ENCODE measurements at regions not wholly inside any gene's neighbourhood (a gene's known extent, or its start where the extent isn't known, plus 50 kb on each side); places are given as distances from the start of the nearest gene placed in this dataset.

GRCh38 chr5:91214571-91214970, 168.5 kb downstream of the ARRDC3 start:
- TF ChIP-seq HMGXB4 (CRISPR knock-in tag; IDR thresholded peaks at IDR 0.05; ENCODE audit: borderline replicate concordance) = no peak
- no peak for TF ChIP-seq REST (IDR thresholded peaks at IDR 0.05)
- TF ChIP-seq HOXB5 (CRISPR knock-in tag; IDR thresholded peaks at IDR 0.05) = no peak
- TF ChIP-seq NPAS2 (CRISPR knock-in tag; IDR thresholded peaks at IDR 0.05; ENCODE audit: borderline replicate concordance) = no peak
- TF ChIP-seq POLR2A (IDR thresholded peaks at IDR 0.05; ENCODE audit: low read length) = no peak
- no peak for TF ChIP-seq MAFK (IDR thresholded peaks at IDR 0.05; ENCODE audit: partially characterized antibody)
- TF ChIP-seq USF2 (IDR thresholded peaks at IDR 0.05) = no peak
- TF ChIP-seq FOSB (CRISPR knock-in tag; IDR thresholded peaks at IDR 0.05) = no peak
- no peak for TF ChIP-seq SREBF2 (IDR thresholded peaks at IDR 0.05)
- TF ChIP-seq ZFP36 (IDR thresholded peaks at IDR 0.05; ENCODE audit: borderline replicate concordance, partially characterized antibody) = no peak
- no peak for TF ChIP-seq CEBPB (IDR thresholded peaks at IDR 0.05)
- TF ChIP-seq FOSL2 (IDR thresholded peaks at IDR 0.05) = no peak
- no peak for TF ChIP-seq FOSL2 (CRISPR knock-in tag; IDR thresholded peaks at IDR 0.05)
- TF ChIP-seq MAX (IDR thresholded peaks at IDR 0.05) = no peak
- TF ChIP-seq ATOH8 (CRISPR knock-in tag; IDR thresholded peaks at IDR 0.05; ENCODE audit: low read depth) = no peak
- no peak for TF ChIP-seq HOXA7 (CRISPR knock-in tag; IDR thresholded peaks at IDR 0.05)
- TF ChIP-seq GATA3 (IDR thresholded peaks at IDR 0.05; ENCODE audit: borderline replicate concordance) = no peak
- TF ChIP-seq ZC3H11A (IDR thresholded peaks at IDR 0.05) = no peak
- no peak for TF ChIP-seq FOXS1 (CRISPR knock-in tag; IDR thresholded peaks at IDR 0.05)
- no peak for TF ChIP-seq BCL3 (IDR thresholded peaks at IDR 0.05)
- H3K27ac ChIP-seq = peak overlapping the region in 1 of 2 experiments; percentile 2; a peak in 1 of 6 replicates
- no peak overlapping the region for H3K4me2 ChIP-seq
- H3K4me3 ChIP-seq = no peak overlapping the region
- H3K9me3 ChIP-seq = no peaks in the 10 kb centered on the region
- ChIA-PET CTCF (no interaction called here), POLR2A (interaction anchor here (0.6 kb wide), 1 partner anchor 166 kb away, joined by 6 read pairs; no protein-coding TSS in a partner anchor)
- WGBS (ENCODE audit: missing lambda C conversion rate) = 93% methylated on average over 4 of the region's 4 CpGs
- ATAC-seq = no peak
- no peak for FAIRE-seq
- peaks cover 25% of the 10 kb centered on the region for H3K4me1 ChIP-seq
- no peak for DNase-seq (ENCODE audit: low read depth in 1 of 2, low spot score in 1 of 2)

Small RNA genes in the stretch of these regions (small RNA-seq; reads per million reads assigned to genes)
- gene RF00017 (0 reads per million in 6 experiments), gene RNU4-90P (0 to 0.43 (median 0) reads per million in 6 experiments)
